Gastrocnemius medialis (tissue), 4 donors: ENCODE measurements at regions not wholly inside any gene's neighbourhood (a gene's known extent, or its start where the extent isn't known, plus 50 kb on each side); places are given as distances from the start of the nearest gene placed in this dataset.

Experiments
- ATAC-seq, 2 donors: fragments of 150-250 bp; one replicate each; pipeline ENCODE4 v1.9.1; 2016
- DNase-seq, 2 donors: peaks; one replicate each; pipeline ENCODE4 v3.0.0-alpha.2; 2019
- H3K27ac ChIP-seq, 4 donors: fragments of 200-600 bp; sonication (generic); 1 replicate in 1 of 4; 2 replicates in 3 of 4; pipeline ENCODE4 v1.5.1; 2016 to 2018; ENCODE audit warnings: mild to moderate bottlenecking in 2 of 4, moderate library complexity in 1 of 4
- H3K27me3 ChIP-seq, 3 donors: fragments of 200-600 bp; sonication (generic) in 2 of 3; 1 replicate in 1 of 3; 2 replicates in 2 of 3; pipeline versions ENCODE4 v1.5.1 to v1.6.0; 2016 to 2019; ENCODE audit warnings: mild to moderate bottlenecking in 1 of 3, moderate library complexity in 1 of 3
- H3K36me3 ChIP-seq, 2 donors: fragments of 200-600 bp; sonication (generic) in 1 of 2; one replicate each; pipeline ENCODE4 v1.5.1; 2017 to 2018
- H3K4me1 ChIP-seq, 2 donors: fragments of 200-600 bp; sonication (generic) in 1 of 2; one replicate each; pipeline ENCODE4 v1.5.1; 2016 to 2017; ENCODE audit warnings: mild to moderate bottlenecking in 2 of 2
- H3K4me3 ChIP-seq, 4 donors: fragments of 200-600 bp; sonication (generic) in 3 of 4; 1 replicate in 1 of 4; 2 replicates in 3 of 4; pipeline ENCODE4 v1.5.1; 2016 to 2019; ENCODE audit warnings: mild to moderate bottlenecking in 2 of 4
- H3K9me3 ChIP-seq, 3 donors: fragments of 200-600 bp; sonication (generic) in 2 of 3; 1 replicate in 1 of 3; 2 replicates in 2 of 3; pipeline ENCODE4 v1.5.1; 2016 to 2019
- POLR2A ChIP-seq, 2 donors: fragments of 450-650 bp; IDR thresholded peaks; one replicate each; pipeline ENCODE4 v1.6.1; 2017; ENCODE audit warnings: antibody characterized with exemption in 2 of 2, mild to moderate bottlenecking in 2 of 2, moderate library complexity in 2 of 2
- in situ Hi-C, 4 donors: fragments of 200-750 bp; cut with MboI; loops; one replicate each; pipeline versions ENCODE4 v1.15.0 to v1.8.0; 2017; ENCODE audit warnings: low sequenced_read_pairs in 4 of 4
- intact Hi-C: fragments of 100-400 bp; cut with DNase I; formaldehyde crosslinking; loops from one replicate; pipeline ENCODE4 v1.15.1; 2023; ENCODE audit warnings: low total_unique reads
- TF ChIP-seq, protein P1 (sequence below), 5 experiments: fragments of 450-650 bp in 3 of 5; fragments of 200-600 bp in 2 of 5; sonication (generic) in 2 of 5; IDR thresholded peaks in 4 of 5; conservative IDR thresholded peaks in 1 of 5; 1 replicate in 4 of 5; 2 replicates in 1 of 5; pipeline ENCODE4 v1.5.1; 2016 to 2019; ENCODE audit warnings: antibody characterized with exemption in 5 of 5, mild to moderate bottlenecking in 3 of 5, moderate library complexity in 3 of 5

GRCh38 chrX:10743476-10743875 lies 123.1 kb upstream of the MID1 start:
- in situ Hi-C loops (no loop called here), intact Hi-C loops (no loop called here)
- H3K4me1 ChIP-seq: no peaks in the 10 kb centered on the region
- H3K27ac ChIP-seq: no peak overlapping the region
- ATAC-seq: no peak
- TF ChIP-seq POLR2A (IDR thresholded peaks at IDR 0.05): no peak
- TF ChIP-seq, protein P1, sequence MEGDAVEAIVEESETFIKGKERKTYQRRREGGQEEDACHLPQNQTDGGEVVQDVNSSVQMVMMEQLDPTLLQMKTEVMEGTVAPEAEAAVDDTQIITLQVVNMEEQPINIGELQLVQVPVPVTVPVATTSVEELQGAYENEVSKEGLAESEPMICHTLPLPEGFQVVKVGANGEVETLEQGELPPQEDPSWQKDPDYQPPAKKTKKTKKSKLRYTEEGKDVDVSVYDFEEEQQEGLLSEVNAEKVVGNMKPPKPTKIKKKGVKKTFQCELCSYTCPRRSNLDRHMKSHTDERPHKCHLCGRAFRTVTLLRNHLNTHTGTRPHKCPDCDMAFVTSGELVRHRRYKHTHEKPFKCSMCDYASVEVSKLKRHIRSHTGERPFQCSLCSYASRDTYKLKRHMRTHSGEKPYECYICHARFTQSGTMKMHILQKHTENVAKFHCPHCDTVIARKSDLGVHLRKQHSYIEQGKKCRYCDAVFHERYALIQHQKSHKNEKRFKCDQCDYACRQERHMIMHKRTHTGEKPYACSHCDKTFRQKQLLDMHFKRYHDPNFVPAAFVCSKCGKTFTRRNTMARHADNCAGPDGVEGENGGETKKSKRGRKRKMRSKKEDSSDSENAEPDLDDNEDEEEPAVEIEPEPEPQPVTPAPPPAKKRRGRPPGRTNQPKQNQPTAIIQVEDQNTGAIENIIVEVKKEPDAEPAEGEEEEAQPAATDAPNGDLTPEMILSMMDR (IDR thresholded peaks at IDR 0.05 in 4 of 5, conservative IDR thresholded peaks at IDR 0.05 in 1 of 5): no peak
- DNase-seq: no peak
- no peaks in the 10 kb centered on the region for H3K9me3 ChIP-seq
- H3K27me3 ChIP-seq: no peaks in the 10 kb centered on the region
- no peaks in the 10 kb centered on the region for H3K36me3 ChIP-seq
- no peak overlapping the region for H3K4me3 ChIP-seq

- no peak for DNase-seq
- intact Hi-C loops (no loop called here), in situ Hi-C loops (no loop called here)
These were observed 123.6 kb upstream of the MID1 start for GRCh38 chrX:10744007-10744406.

GRCh38 chrX:10747975-10748374 lies 127.6 kb upstream of the MID1 start:
- Histone ChIP-seq H3K4me3 (no peak overlapping the region), H3K36me3 (no peaks in the 10 kb centered on the region), H3K27me3 (no peaks in the 10 kb centered on the region), H3K27ac (no peak overlapping the region), H3K9me3 (no peaks in the 10 kb centered on the region), H3K4me1 (no peaks in the 10 kb centered on the region)
- DNase-seq (no peak), ATAC-seq (no peak)
- intact Hi-C loops: no loop called here
- TF ChIP-seq, protein P1 (IDR thresholded peaks at IDR 0.05 in 4 of 5, conservative IDR thresholded peaks at IDR 0.05 in 1 of 5): no peak
- TF ChIP-seq POLR2A (IDR thresholded peaks at IDR 0.05): no peak
- in situ Hi-C loops: no loop called here

More at GRCh38 chrX:10744007-10744406, 123.6 kb upstream of the MID1 start:
- Histone ChIP-seq H3K4me1 (no peaks in the 10 kb centered on the region), H3K9me3 (no peaks in the 10 kb centered on the region), H3K4me3 (no peak overlapping the region), H3K36me3 (no peaks in the 10 kb centered on the region), H3K27me3 (no peaks in the 10 kb centered on the region), H3K27ac (no peak overlapping the region)
- TF ChIP-seq, protein P1 (IDR thresholded peaks at IDR 0.05 in 4 of 5, conservative IDR thresholded peaks at IDR 0.05 in 1 of 5): no peak
- TF ChIP-seq POLR2A (IDR thresholded peaks at IDR 0.05): no peak
- ATAC-seq: no peak

- ATAC-seq (no peak), DNase-seq (peak in 1 of 2 donors; percentile 21)
- TF ChIP-seq, protein P1 (IDR thresholded peaks at IDR 0.05 in 4 of 5, conservative IDR thresholded peaks at IDR 0.05 in 1 of 5): no peak
- no peak for TF ChIP-seq POLR2A (IDR thresholded peaks at IDR 0.05)
- H3K27me3 ChIP-seq: no peaks in the 10 kb centered on the region
- H3K4me1 ChIP-seq: no peaks in the 10 kb centered on the region
- no peaks in the 10 kb centered on the region for H3K9me3 ChIP-seq
- no peak overlapping the region for H3K4me3 ChIP-seq
- no peaks in the 10 kb centered on the region for H3K36me3 ChIP-seq
- H3K27ac ChIP-seq: no peak overlapping the region
- intact Hi-C loops (no loop called here), in situ Hi-C loops (no loop called here)
These were observed 128.7 kb upstream of the MID1 start for GRCh38 chrX:10749113-10749512.

GRCh38 chrX:10750581-10750980 lies 130.2 kb upstream of the MID1 start:
- no peak for ATAC-seq
- DNase-seq: no peak
- Histone ChIP-seq H3K4me1 (no peaks in the 10 kb centered on the region), H3K4me3 (no peak overlapping the region), H3K27me3 (no peaks in the 10 kb centered on the region), H3K9me3 (no peaks in the 10 kb centered on the region), H3K36me3 (no peaks in the 10 kb centered on the region), H3K27ac (no peak overlapping the region)
- intact Hi-C loops (no loop called here), in situ Hi-C loops (no loop called here)
- no peak for TF ChIP-seq POLR2A (IDR thresholded peaks at IDR 0.05)
- TF ChIP-seq, protein P1 (IDR thresholded peaks at IDR 0.05 in 4 of 5, conservative IDR thresholded peaks at IDR 0.05 in 1 of 5): no peak
